CD4-positive, alpha-beta memory T cell (primary cell): ENCODE measurements at regions not wholly inside any gene's neighbourhood (a gene's known extent, or its start where the extent isn't known, plus 50 kb on each side); places are given as distances from the start of the nearest gene placed in this dataset.

Source experiments
- CTCF ChIA-PET: fragments of 350-600 bp; sonication (Branson Sonifier 250); formaldehyde crosslinking; loops from one replicate; lab custom pipeline; 2021; ENCODE audit warnings: inconsistent platforms; ENCODE audit not compliant: partially characterized antibody; lab: Charles Lee
- POLR2A ChIA-PET: fragments of 350-600 bp; sonication (Branson Sonifier 250); formaldehyde crosslinking; loops from one replicate; lab custom pipeline; 2021; ENCODE audit not compliant: partially characterized antibody; lab: Charles Lee
- DNase-seq, 5 donors: peaks; one replicate each; pipeline versions ENCODE4 v3.0.0 to v3.0.0-alpha.2; 2020 to 2022; ENCODE audit warnings: mixed read lengths in 1 of 5
- H3K27ac ChIP-seq: one replicate; pipeline ENCODE4 v1.7.0; 2013; ENCODE audit warnings: low read depth, low read length
- H3K27me3 ChIP-seq: 2 replicates; pipeline ENCODE4 v1.7.0; 2013; ENCODE audit warnings: mild to moderate bottlenecking, low read length, moderate library complexity; ENCODE audit not compliant: insufficient read depth
- H3K36me3 ChIP-seq: 2 replicates; pipeline ENCODE4 v1.7.0; 2013; ENCODE audit warnings: mild to moderate bottlenecking, low read length, moderate library complexity; ENCODE audit not compliant: insufficient read depth
- H3K4me1 ChIP-seq: 2 replicates; pipeline ENCODE4 v1.7.0; 2013; ENCODE audit warnings: mild to moderate bottlenecking, low read length, moderate library complexity; ENCODE audit not compliant: insufficient read depth
- H3K4me3 ChIP-seq, 2 donors: one replicate each; pipeline ENCODE4 v1.7.0; 2013; ENCODE audit warnings: low read length in 2 of 2, mild to moderate bottlenecking in 1 of 2
- H3K9me3 ChIP-seq, 2 donors: one replicate each; pipeline ENCODE4 v1.7.0; 2013; ENCODE audit warnings: low read length in 2 of 2, control low read depth in 1 of 2; ENCODE audit not compliant: control insufficient read depth in 1 of 2
- H3K27ac Mint-ChIP-seq, 7 donors: one replicate each; pipeline ENCODE4 v1.8.0; 2020 to 2021; ENCODE audit warnings: mixed read lengths in 7 of 7, mild to moderate bottlenecking in 6 of 7, inconsistent platforms in 3 of 7, moderate library complexity in 3 of 7
- H3K27me3 Mint-ChIP-seq, 2 donors: one replicate each; pipeline ENCODE4 v1.8.0; 2020 to 2021; ENCODE audit warnings: mixed read lengths in 2 of 2
- H3K36me3 Mint-ChIP-seq, 2 donors: one replicate each; pipeline ENCODE4 v1.8.0; 2020 to 2021; ENCODE audit warnings: mixed read lengths in 2 of 2, inconsistent platforms in 1 of 2, mild to moderate bottlenecking in 1 of 2
- H3K4me1 Mint-ChIP-seq, 4 donors: one replicate each; pipeline ENCODE4 v1.8.0; 2020 to 2021; ENCODE audit warnings: mixed read lengths in 4 of 4, mild to moderate bottlenecking in 1 of 4
- H3K4me3 Mint-ChIP-seq, 8 donors: one replicate each; pipeline ENCODE4 v1.8.0; 2020 to 2021; ENCODE audit warnings: mixed read lengths in 8 of 8, mild to moderate bottlenecking in 7 of 8, moderate library complexity in 6 of 8, inconsistent platforms in 3 of 8
- H3K9me3 Mint-ChIP-seq, 8 donors: one replicate each; pipeline ENCODE4 v1.8.0; 2020 to 2021; ENCODE audit warnings: mixed read lengths in 8 of 8, mild to moderate bottlenecking in 5 of 8, inconsistent platforms in 3 of 8, moderate library complexity in 1 of 8
- intact Hi-C: fragments of 100-400 bp; cut with micrococcal nuclease; formaldehyde crosslinking; loops from one replicate; pipeline ENCODE4 v1.15.1; 2023

- Mint-ChIP-seq H3K27ac (no peak overlapping the region), H3K4me1 (no peaks in the 10 kb centered on the region), H3K9me3 (peaks cover 0 to 6% (median 4%) of the 10 kb centered on the region in 8 donors), H3K4me3 (no peak overlapping the region), H3K27me3 (no peaks in the 10 kb centered on the region), H3K36me3 (no peaks in the 10 kb centered on the region)
- Histone ChIP-seq H3K27me3 (no peaks in the 10 kb centered on the region), H3K4me1 (no peaks in the 10 kb centered on the region), H3K36me3 (no peaks in the 10 kb centered on the region), H3K27ac (no peak overlapping the region), H3K4me3 (no peak overlapping the region), H3K9me3 (no peaks in the 10 kb centered on the region)
- no peak for DNase-seq
- intact Hi-C loops: no loop called here
- POLR2A ChIA-PET: no interaction called here
- CTCF ChIA-PET: no interaction called here
Observed at GRCh38 chr5:13448843-13449242, 495.6 kb downstream of the DNAH5 start.

GRCh38 chr5:13439430-13439829 lies 505.1 kb downstream of the DNAH5 start:
- H3K27me3 ChIP-seq: no peaks in the 10 kb centered on the region
- H3K27ac Mint-ChIP-seq: no peak overlapping the region
- H3K9me3 Mint-ChIP-seq: peaks cover 0 to 10% (median 4%) of the 10 kb centered on the region in 8 donors
- CTCF ChIA-PET: no interaction called here
- H3K36me3 Mint-ChIP-seq: no peaks in the 10 kb centered on the region
- H3K9me3 ChIP-seq: no peaks in the 10 kb centered on the region
- H3K36me3 ChIP-seq: no peaks in the 10 kb centered on the region
- no peak overlapping the region for H3K4me3 ChIP-seq
- no peaks in the 10 kb centered on the region for H3K4me1 ChIP-seq
- DNase-seq: no peak
- intact Hi-C loops: no loop called here
- POLR2A ChIA-PET: no interaction called here
- no peaks in the 10 kb centered on the region for H3K27me3 Mint-ChIP-seq
- no peaks in the 10 kb centered on the region for H3K4me1 Mint-ChIP-seq
- no peak overlapping the region for H3K27ac ChIP-seq
- no peak overlapping the region for H3K4me3 Mint-ChIP-seq

DNA sequence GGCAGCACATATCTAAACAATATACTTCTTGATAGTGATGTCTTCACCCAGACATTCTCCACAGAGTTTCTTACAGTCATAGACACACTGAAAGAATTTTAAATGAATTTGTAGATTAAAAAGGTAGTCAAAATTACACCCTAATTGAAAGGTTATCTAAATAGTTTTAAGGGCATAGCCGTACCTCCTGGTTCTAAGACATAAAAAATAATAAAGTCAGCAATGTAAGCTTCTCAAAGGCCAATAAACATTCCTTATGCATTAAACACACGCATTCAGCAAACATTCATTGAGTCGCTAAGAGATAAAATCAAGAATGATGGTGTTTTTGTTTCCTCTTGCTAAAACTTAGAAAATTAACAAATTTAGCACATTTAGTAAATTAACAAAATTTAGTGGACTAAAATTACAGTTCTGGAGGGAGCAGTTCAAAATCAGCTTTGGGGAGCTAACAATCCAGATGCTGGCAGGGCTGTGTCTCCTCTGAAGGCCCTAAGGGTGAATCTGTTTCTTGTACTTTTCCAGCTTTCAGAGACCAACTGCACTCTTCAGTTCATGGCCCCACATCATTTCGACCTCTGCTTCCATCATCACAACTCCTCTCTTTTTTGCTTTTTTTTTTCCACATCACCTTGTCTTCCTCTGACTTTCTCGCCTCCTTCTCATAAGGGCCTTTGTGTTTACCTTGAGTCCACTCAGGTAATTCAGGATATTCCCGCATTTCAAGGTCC lies 516.5 kb downstream of the DNAH5 start:
- Mint-ChIP-seq H3K27me3 (no peaks in the 10 kb centered on the region), H3K4me1 (no peaks in the 10 kb centered on the region), H3K27ac (no peak overlapping the region), H3K36me3 (no peaks in the 10 kb centered on the region), H3K4me3 (no peak overlapping the region), H3K9me3 (peaks cover 1 to 17% (median 13%) of the 10 kb centered on the region in 8 donors)
- Histone ChIP-seq H3K4me3 (no peak overlapping the region), H3K4me1 (no peaks in the 10 kb centered on the region), H3K27ac (no peak overlapping the region), H3K27me3 (no peaks in the 10 kb centered on the region), H3K9me3 (no peaks in the 10 kb centered on the region), H3K36me3 (no peaks in the 10 kb centered on the region)
- CTCF ChIA-PET: no interaction called here
- POLR2A ChIA-PET: no interaction called here
- intact Hi-C loops: no loop called here
- DNase-seq: no peak

DNA sequence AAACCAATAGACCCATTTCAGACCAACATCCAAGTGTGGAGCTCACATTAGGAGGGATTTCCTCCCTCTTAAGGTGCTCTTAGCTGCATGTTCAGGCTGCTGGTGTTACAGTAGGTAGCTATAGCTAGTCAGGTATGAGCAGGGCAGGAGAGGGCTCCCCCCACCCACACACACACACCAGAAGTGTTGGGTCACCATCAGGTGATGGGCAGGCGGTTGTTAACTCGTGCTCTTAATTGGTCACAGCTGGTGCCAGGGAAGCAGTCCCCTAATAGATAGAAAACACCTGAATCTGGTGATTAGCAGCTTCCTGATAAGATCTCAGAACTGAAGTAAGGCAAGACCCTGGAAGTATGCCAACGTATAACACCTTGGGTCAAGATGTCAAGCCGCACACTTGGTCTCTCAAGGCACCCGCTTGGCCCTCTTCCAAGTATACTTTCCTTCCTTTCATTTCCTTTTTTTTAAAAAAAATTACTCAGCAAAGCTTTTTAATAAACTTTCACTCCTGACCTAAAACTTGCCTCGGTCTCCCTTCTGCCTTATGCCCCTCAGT lies 532.4 kb downstream of the DNAH5 start:
- no peak for DNase-seq
- intact Hi-C loops: no loop called here
- H3K36me3 Mint-ChIP-seq: no peaks in the 10 kb centered on the region

DNA sequence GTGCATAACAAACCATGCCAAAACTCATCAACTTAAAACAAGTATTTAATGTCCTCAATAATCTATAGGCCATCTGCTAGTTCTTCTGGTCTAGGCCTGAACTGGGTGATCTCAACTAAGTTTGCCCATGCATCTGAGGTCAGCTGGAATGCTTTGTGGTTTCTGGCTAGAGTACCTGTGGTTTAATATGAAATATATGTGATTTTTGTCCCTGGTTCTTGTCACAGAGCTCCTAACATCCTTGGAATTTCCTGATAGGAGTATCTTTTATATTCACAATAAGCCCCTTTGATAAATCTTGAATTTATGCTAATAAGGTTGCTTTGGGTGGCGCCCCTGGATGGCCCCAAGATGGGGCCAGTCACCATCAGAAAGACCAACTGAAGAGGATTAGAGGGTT lies 535.9 kb downstream of the DNAH5 start:
- Histone ChIP-seq H3K4me3 (no peak overlapping the region), H3K4me1 (no peaks in the 10 kb centered on the region), H3K36me3 (no peaks in the 10 kb centered on the region), H3K27ac (no peak overlapping the region), H3K27me3 (no peaks in the 10 kb centered on the region), H3K9me3 (no peaks in the 10 kb centered on the region)
- no peaks in the 10 kb centered on the region for H3K36me3 Mint-ChIP-seq
- ChIA-PET POLR2A (no interaction called here), CTCF (no interaction called here)
- intact Hi-C loops: no loop called here
- no peaks in the 10 kb centered on the region for H3K27me3 Mint-ChIP-seq
- no peak overlapping the region for H3K27ac Mint-ChIP-seq
- no peak overlapping the region for H3K4me3 Mint-ChIP-seq
- H3K4me1 Mint-ChIP-seq: no peaks in the 10 kb centered on the region
- no peak for DNase-seq
- peaks cover 0 to 13% (median 6%) of the 10 kb centered on the region in 8 donors for H3K9me3 Mint-ChIP-seq

More for the DNA sequence above, 532.4 kb downstream of the DNAH5 start:
- no peaks in the 10 kb centered on the region for H3K4me1 ChIP-seq
- Mint-ChIP-seq H3K4me1 (no peaks in the 10 kb centered on the region), H3K27ac (no peak overlapping the region), H3K9me3 (peaks cover 2 to 12% (median 7%) of the 10 kb centered on the region in 8 donors), H3K4me3 (no peak overlapping the region), H3K27me3 (no peaks in the 10 kb centered on the region)
- no peak overlapping the region for H3K4me3 ChIP-seq
- H3K9me3 ChIP-seq: no peaks in the 10 kb centered on the region
- POLR2A ChIA-PET: no interaction called here
- no peaks in the 10 kb centered on the region for H3K27me3 ChIP-seq
- CTCF ChIA-PET: no interaction called here
- no peak overlapping the region for H3K27ac ChIP-seq
- no peaks in the 10 kb centered on the region for H3K36me3 ChIP-seq

DNA sequence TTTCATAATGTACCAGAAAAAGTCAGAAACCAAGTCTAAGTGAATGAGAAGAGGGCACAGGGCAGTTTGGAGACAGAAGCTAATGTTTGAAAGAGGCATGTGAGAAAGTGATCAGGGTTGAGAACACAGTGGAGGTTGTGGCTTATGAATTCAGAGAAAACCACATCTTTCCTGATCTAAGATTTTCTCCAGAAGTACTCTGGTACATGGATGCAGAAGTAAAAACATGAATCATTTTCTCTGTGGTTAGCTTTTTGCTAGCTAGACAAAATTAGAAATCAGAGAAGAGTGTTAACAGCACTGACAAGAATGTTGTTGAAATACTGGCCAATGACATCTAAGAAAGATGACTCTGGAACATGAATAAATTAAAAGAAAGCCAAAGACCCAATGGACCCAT lies 541.1 kb downstream of the DNAH5 start:
- H3K36me3 ChIP-seq: no peaks in the 10 kb centered on the region
- H3K9me3 ChIP-seq: no peaks in the 10 kb centered on the region
- no peaks in the 10 kb centered on the region for H3K4me1 Mint-ChIP-seq
- no peak for DNase-seq
- no peak overlapping the region for H3K27ac Mint-ChIP-seq
- no peaks in the 10 kb centered on the region for H3K27me3 Mint-ChIP-seq
- no peak overlapping the region for H3K4me3 ChIP-seq
- H3K4me1 ChIP-seq: no peaks in the 10 kb centered on the region
- intact Hi-C loops: no loop called here
- H3K27ac ChIP-seq: no peak overlapping the region
- no peaks in the 10 kb centered on the region for H3K27me3 ChIP-seq
- H3K36me3 Mint-ChIP-seq: no peaks in the 10 kb centered on the region
- CTCF ChIA-PET: no interaction called here
- POLR2A ChIA-PET: no interaction called here
- peaks cover 0 to 21% (median 9%) of the 10 kb centered on the region in 8 donors for H3K9me3 Mint-ChIP-seq
- H3K4me3 Mint-ChIP-seq: no peak overlapping the region

GRCh38 chr5:13385066-13385465 lies 559.4 kb downstream of the DNAH5 start:
- H3K27ac Mint-ChIP-seq: no peak overlapping the region
- H3K4me3 Mint-ChIP-seq: no peak overlapping the region
- H3K9me3 ChIP-seq: no peaks in the 10 kb centered on the region
- H3K27me3 Mint-ChIP-seq: no peaks in the 10 kb centered on the region
- no peaks in the 10 kb centered on the region for H3K27me3 ChIP-seq
- H3K36me3 ChIP-seq: no peaks in the 10 kb centered on the region
- no peak for DNase-seq
- no peaks in the 10 kb centered on the region for H3K4me1 ChIP-seq
- no peaks in the 10 kb centered on the region for H3K36me3 Mint-ChIP-seq
- ChIA-PET POLR2A (no interaction called here), CTCF (no interaction called here)
- H3K4me3 ChIP-seq: no peak overlapping the region
- H3K27ac ChIP-seq: no peak overlapping the region
- peaks cover 5 to 50% (median 18%) of the 10 kb centered on the region in 8 donors for H3K9me3 Mint-ChIP-seq
- intact Hi-C loops: no loop called here
- H3K4me1 Mint-ChIP-seq: no peaks in the 10 kb centered on the region
